Hepatocyte (in vitro differentiated cells): ENCODE measurements at regions not wholly inside any gene's neighbourhood (a gene's known extent, or its start where the extent isn't known, plus 50 kb on each side); places are given as distances from the start of the nearest gene placed in this dataset.

Experiments used
- CTCF ChIP-seq: fragments of 200-600 bp; sonication (generic); IDR thresholded peaks from 2 replicates; pipeline ENCODE4 v1.5.1; 2016; ENCODE audit warnings: antibody characterized with exemption, mild to moderate bottlenecking; ENCODE audit not compliant: poor library complexity
- EZH2phosphoT487 ChIP-seq: fragments of 200-600 bp; sonication (generic); IDR thresholded peaks from one replicate; pipeline ENCODE4 v1.6.1; 2018; ENCODE audit warnings: antibody characterized with exemption, mild to moderate bottlenecking, low read depth, moderate library complexity; ENCODE audit not compliant: unreplicated experiment, severe bottlenecking

GRCh38 chrX:69073241-69073640, 92.0 kb downstream of the PJA1 start:
- TF ChIP-seq EZH2phosphoT487 (no peak), CTCF (no peak)
